GM18870 (cell line): ENCODE measurements at regions not wholly inside any gene's neighbourhood (a gene's known extent, or its start where the extent isn't known, plus 50 kb on each side); places are given as distances from the start of the nearest gene placed in this dataset.
A peak's percentile ranks its signal among the peaks of the same experiment; 100 is the strongest.
"Not testable (repeated sequence)": the region's sequence is repeated elsewhere in the genome, so short reads cannot be mapped to it uniquely, and the experiment has no call there.

Experiments used
- ATAC-seq: cut with Tn5 transposase; IDR thresholded peaks from one replicate; pipeline ENCODE4 v1.9.1; 2021; ENCODE audit warnings: moderate library complexity; ENCODE audit not compliant: unreplicated experiment

GRCh38 chr5:99081711-99082110 is 152.9 kb upstream of the CHD1 start:
- ATAC-seq = no peak

GRCh38 chr5:99076723-99077640 is 148.2 kb upstream of the CHD1 start:
- ATAC-seq = peak; percentile 87

GRCh38 chr5:99072846-99073245 is 144.0 kb upstream of the CHD1 start:
- no peak for ATAC-seq

GRCh38 chr5:99070822-99071221 is 142.0 kb upstream of the CHD1 start:
- no peak for ATAC-seq

GRCh38 chr5:99070362-99070761 is 141.6 kb upstream of the CHD1 start:
- no peak for ATAC-seq

- ATAC-seq = peak; percentile 91
These were observed 140.3 kb upstream of the CHD1 start for GRCh38 chr5:99068944-99069650.

- no peak for ATAC-seq
These were observed 134.9 kb upstream of the CHD1 start for GRCh38 chr5:99063737-99064136.

- no peak for ATAC-seq
These were observed 132.9 kb upstream of the CHD1 start for GRCh38 chr5:99061711-99062110.

GRCh38 chr5:99061299-99061698 is 132.5 kb upstream of the CHD1 start:
- no peak for ATAC-seq

- peak; percentile 43 for ATAC-seq
These were observed 131.8 kb upstream of the CHD1 start for GRCh38 chr5:99060306-99061261.

GRCh38 chr5:99059685-99060084 is 130.9 kb upstream of the CHD1 start:
- peak; percentile 64 for ATAC-seq

- no peak for ATAC-seq
These were observed 129.7 kb upstream of the CHD1 start for GRCh38 chr5:99058466-99058865.

GRCh38 chr5:99054972-99055371 is 126.2 kb upstream of the CHD1 start:
- peak; percentile 47 for ATAC-seq

- ATAC-seq = no peak
These were observed 117.1 kb upstream of the CHD1 start for GRCh38 chr5:99045871-99046270.

GRCh38 chr5:99043257-99043656 is 114.5 kb upstream of the CHD1 start:
- not testable (repeated sequence) for ATAC-seq

- ATAC-seq = no peak
These were observed 108.9 kb upstream of the CHD1 start for GRCh38 chr5:99037668-99038067.

- no peak for ATAC-seq
These were observed 107.1 kb upstream of the CHD1 start for GRCh38 chr5:99035942-99036341.

- ATAC-seq = no peak
These were observed 105.5 kb upstream of the CHD1 start for GRCh38 chr5:99034336-99034735.

- ATAC-seq = peak; percentile 18
These were observed 104.5 kb upstream of the CHD1 start for GRCh38 chr5:99033014-99033900.
